Calu3 (cell line): ENCODE measurements at regions not wholly inside any gene's neighbourhood (a gene's known extent, or its start where the extent isn't known, plus 50 kb on each side); places are given as distances from the start of the nearest gene placed in this dataset.

Experiments used
- BruUV-seq: library from RNA; stranded (reverse); fragments of 400-500 nt; replicated peaks from 2 replicates; lab custom pipeline; 2021; lab: Mats Ljungman, UMichigan
- CTCF ChIA-PET: fragments of 300-600 bp; sonication (Branson Sonifier 250); formaldehyde crosslinking; loops from one replicate; lab custom pipeline; 2022; ENCODE audit warnings: antibody characterized with exemption; lab: Charles Lee
- DNase-seq: peaks from one replicate; pipeline ENCODE4 v3.0.0; 2022
- H3K27ac Mint-ChIP-seq: one replicate; pipeline ENCODE4 v1.8.0; 2022; ENCODE audit warnings: mixed read lengths; ENCODE audit not compliant: unreplicated experiment
- H3K27me3 Mint-ChIP-seq: one replicate; pipeline ENCODE4 v1.8.0; 2022; ENCODE audit warnings: mixed read lengths; ENCODE audit not compliant: unreplicated experiment
- H3K36me3 Mint-ChIP-seq: one replicate; pipeline ENCODE4 v1.8.0; 2022; ENCODE audit warnings: mild to moderate bottlenecking, moderate library complexity, mixed read lengths; ENCODE audit not compliant: insufficient read depth, unreplicated experiment
- H3K4me1 Mint-ChIP-seq: one replicate; pipeline ENCODE4 v1.8.0; 2022; ENCODE audit warnings: mild to moderate bottlenecking, low read depth, mixed read lengths; ENCODE audit not compliant: unreplicated experiment
- H3K4me3 Mint-ChIP-seq: one replicate; pipeline ENCODE4 v1.8.0; 2022; ENCODE audit warnings: mild to moderate bottlenecking, low read depth, moderate library complexity, mixed read lengths; ENCODE audit not compliant: unreplicated experiment
- H3K9me3 Mint-ChIP-seq: one replicate; pipeline ENCODE4 v1.8.0; 2022; ENCODE audit warnings: low read depth, mixed read lengths; ENCODE audit not compliant: unreplicated experiment
- CTCF ChIP-seq: fragments of 200-600 bp; IDR thresholded peaks from one replicate; pipeline ENCODE4 v1.8.0; 2022; ENCODE audit warnings: antibody characterized with exemption; ENCODE audit not compliant: unreplicated experiment
- intact Hi-C: fragments of 100-400 bp; cut with micrococcal nuclease; formaldehyde crosslinking; loops from one replicate; pipeline ENCODE4 v1.10.0; 2022; ENCODE audit not compliant: unreplicated experiment

GRCh38 chr10:59109826-59110225, 66.6 kb upstream of the PHYHIPL start:
- BruUV-seq = no TSS peak
- intact Hi-C loops = loop anchor here (2.0 kb wide), 1 partner anchor 31 kb away; no protein-coding TSS in a partner anchor
- CTCF ChIA-PET = no interaction called here

GRCh38 chr10:59124187-59124586, 52.3 kb upstream of the PHYHIPL start:
- no peak for TF ChIP-seq CTCF
- no TSS peak for BruUV-seq
- H3K36me3 Mint-ChIP-seq = no peaks in the 10 kb centered on the region
- no peak overlapping the region for H3K27ac Mint-ChIP-seq
- no peak overlapping the region for H3K4me3 Mint-ChIP-seq
- DNase-seq = no peak
- CTCF ChIA-PET = no interaction called here
- H3K9me3 Mint-ChIP-seq = no peaks in the 10 kb centered on the region
- intact Hi-C loops = no loop called here
- no peaks in the 10 kb centered on the region for H3K4me1 Mint-ChIP-seq
- peaks cover 27% of the 10 kb centered on the region for H3K27me3 Mint-ChIP-seq

More at GRCh38 chr10:59109826-59110225, 66.6 kb upstream of the PHYHIPL start:
- no peaks in the 10 kb centered on the region for H3K9me3 Mint-ChIP-seq
- no peak for DNase-seq
- no peak for TF ChIP-seq CTCF
- peaks cover 5% of the 10 kb centered on the region for H3K36me3 Mint-ChIP-seq
- H3K4me1 Mint-ChIP-seq = peaks cover 24% of the 10 kb centered on the region
- no peak overlapping the region for H3K27ac Mint-ChIP-seq
- no peaks in the 10 kb centered on the region for H3K27me3 Mint-ChIP-seq
- no peak overlapping the region for H3K4me3 Mint-ChIP-seq

GRCh38 chr10:59125666-59126065, 50.8 kb upstream of the PHYHIPL start:
- H3K9me3 Mint-ChIP-seq = no peaks in the 10 kb centered on the region
- CTCF ChIA-PET = no interaction called here
- TF ChIP-seq CTCF = no peak

GRCh38 chr10:59126261-59126660, 50.2 kb upstream of the PHYHIPL start:
- no TSS peak for BruUV-seq
- no peak for DNase-seq
- TF ChIP-seq CTCF = no peak
- no peak overlapping the region for H3K4me3 Mint-ChIP-seq
- CTCF ChIA-PET = no interaction called here
- H3K27ac Mint-ChIP-seq = no peak overlapping the region
- peaks cover 48% of the 10 kb centered on the region for H3K27me3 Mint-ChIP-seq
- H3K9me3 Mint-ChIP-seq = no peaks in the 10 kb centered on the region
- H3K4me1 Mint-ChIP-seq = no peaks in the 10 kb centered on the region
- no peaks in the 10 kb centered on the region for H3K36me3 Mint-ChIP-seq
- intact Hi-C loops = no loop called here

More at GRCh38 chr10:59125666-59126065, 50.8 kb upstream of the PHYHIPL start:
- intact Hi-C loops = no loop called here
- no TSS peak for BruUV-seq
- H3K27me3 Mint-ChIP-seq = peaks cover 42% of the 10 kb centered on the region
- H3K36me3 Mint-ChIP-seq = no peaks in the 10 kb centered on the region
- H3K4me3 Mint-ChIP-seq = no peak overlapping the region
- H3K27ac Mint-ChIP-seq = no peak overlapping the region
- no peaks in the 10 kb centered on the region for H3K4me1 Mint-ChIP-seq
- DNase-seq = no peak
